D721Med (cell line): ENCODE measurements at regions not wholly inside any gene's neighbourhood (a gene's known extent, or its start where the extent isn't known, plus 50 kb on each side); places are given as distances from the start of the nearest gene placed in this dataset.
"Not testable (repeated sequence)": the region's sequence is repeated elsewhere in the genome, so short reads cannot be mapped to it uniquely, and the experiment has no call there.

Source experiments
- DNase-seq: peaks from one replicate; pipeline ENCODE4 v3.0.0; 2011; ENCODE audit warnings: low spot score; ENCODE audit not compliant: insufficient read length
- FAIRE-seq: peaks from 2 replicates; lab custom pipeline; 2011; peaks lifted over from hg19 to GRCh38; lab: Jason Lieb, UNC
- CTCF ChIP-seq: IDR thresholded peaks from 2 replicates; pipeline ENCODE4 v1.5.1; 2012; ENCODE audit warnings: mild to moderate bottlenecking, control low read depth; ENCODE audit not compliant: insufficient read depth; ENCODE audit errors: missing control alignments

GRCh38 chr14:57046175-57046574, 222.5 kb downstream of the EXOC5 start:
- DNase-seq (no peak), FAIRE-seq (no peak)
- TF ChIP-seq CTCF: no peak

- not testable (repeated sequence) for DNase-seq
- peak; percentile 88 for FAIRE-seq
Observed at GRCh38 chr14:57044101-57044973, 224.4 kb downstream of the EXOC5 start.

- no peak for DNase-seq
- no peak for FAIRE-seq
- no peak for TF ChIP-seq CTCF
Observed at GRCh38 chr14:57038689-57039088, 228.4 kb upstream of the OTX2 start.

GRCh38 chr14:57031474-57031873, 221.2 kb upstream of the OTX2 start:
- FAIRE-seq (no peak), DNase-seq (no peak)
- TF ChIP-seq CTCF: no peak

GRCh38 chr14:57029620-57030253, 219.5 kb upstream of the OTX2 start:
- TF ChIP-seq CTCF: no peak
- FAIRE-seq (peak; percentile 16), DNase-seq (no peak)

GRCh38 chr14:57025456-57025855, 215.2 kb upstream of the OTX2 start:
- TF ChIP-seq CTCF: no peak
- no peak for DNase-seq
- no peak for FAIRE-seq

- no peak for DNase-seq
- TF ChIP-seq CTCF: no peak
Observed at GRCh38 chr14:57022608-57023007, 212.3 kb upstream of the OTX2 start.

More at GRCh38 chr14:57022608-57023007, 212.3 kb upstream of the OTX2 start:
- no peak for FAIRE-seq
